Endothelial cell of umbilical vein (primary cell): ENCODE measurements at regions not wholly inside any gene's neighbourhood (a gene's known extent, or its start where the extent isn't known, plus 50 kb on each side); places are given as distances from the start of the nearest gene placed in this dataset.

ENCODE experiments used
- CTCF ChIP-seq, 2 donors: IDR thresholded peaks; 1 replicate in 1 of 2; 2 replicates in 1 of 2; pipeline ENCODE4 v1.5.1; 2011; ENCODE audit warnings: low read length in 2 of 2, mild to moderate bottlenecking in 2 of 2, moderate library complexity in 2 of 2, control low read depth in 1 of 2, inconsistent platforms in 1 of 2, low read depth in 1 of 2; ENCODE audit not compliant: insufficient read depth in 1 of 2; ENCODE audit errors: extremely low read depth in 1 of 2
- EZH2 ChIP-seq: IDR thresholded peaks from 2 replicates; pipeline ENCODE4 v1.6.1; 2012; ENCODE audit warnings: borderline replicate concordance, low read depth, mild to moderate bottlenecking, moderate library complexity, low read length, inconsistent platforms; ENCODE audit not compliant: severe bottlenecking
- POLR2A ChIP-seq: IDR thresholded peaks from 2 replicates; pipeline ENCODE4 v1.6.1; 2012; ENCODE audit warnings: low read depth, mild to moderate bottlenecking, control low read depth, low read length
- POLR2AphosphoS5 ChIP-seq: IDR thresholded peaks from 2 replicates; pipeline ENCODE4 v1.6.1; 2012; ENCODE audit warnings: low read depth, mild to moderate bottlenecking, control low read depth, low read length, moderate library complexity; ENCODE audit not compliant: insufficient read depth

GRCh38 chr1:2910211-2910610 is 108.7 kb upstream of the TTC34 start:
- TF ChIP-seq CTCF (IDR thresholded peaks at IDR 0.05; ENCODE audit: extremely low read depth in 1 of 2, insufficient read depth in 1 of 2, low read depth in 1 of 2, low read length in 2 of 2): no peak
- no peak for TF ChIP-seq POLR2A
- no peak for TF ChIP-seq POLR2AphosphoS5
- no peak for TF ChIP-seq EZH2
